ENCODE measurements at regions not wholly inside any gene's neighbourhood (a gene's known extent, or its start where the extent isn't known, plus 50 kb on each side); places are given as distances from the start of the nearest gene placed in this dataset.

DNA sequence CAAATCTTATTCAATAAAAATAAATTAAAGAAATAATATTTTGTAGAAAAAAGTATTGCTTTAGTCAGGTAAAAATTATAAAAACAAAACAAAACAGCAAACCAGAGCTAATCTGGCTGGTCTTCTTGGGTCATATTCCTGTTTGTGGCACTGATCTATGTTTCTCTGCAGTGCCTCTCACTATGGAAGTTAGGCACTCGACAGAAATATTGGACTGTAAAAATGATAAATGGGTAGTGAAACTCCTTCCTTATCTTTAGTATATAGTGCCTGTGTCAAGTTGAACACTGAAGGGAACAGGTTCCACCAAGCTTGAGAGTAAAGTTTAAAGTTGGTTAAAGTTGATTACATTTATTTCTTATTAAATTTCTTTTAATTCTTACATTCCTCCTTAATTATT is 1195.6 kb upstream of the GBE1 start:
- TF ChIP-seq, protein P1, sequence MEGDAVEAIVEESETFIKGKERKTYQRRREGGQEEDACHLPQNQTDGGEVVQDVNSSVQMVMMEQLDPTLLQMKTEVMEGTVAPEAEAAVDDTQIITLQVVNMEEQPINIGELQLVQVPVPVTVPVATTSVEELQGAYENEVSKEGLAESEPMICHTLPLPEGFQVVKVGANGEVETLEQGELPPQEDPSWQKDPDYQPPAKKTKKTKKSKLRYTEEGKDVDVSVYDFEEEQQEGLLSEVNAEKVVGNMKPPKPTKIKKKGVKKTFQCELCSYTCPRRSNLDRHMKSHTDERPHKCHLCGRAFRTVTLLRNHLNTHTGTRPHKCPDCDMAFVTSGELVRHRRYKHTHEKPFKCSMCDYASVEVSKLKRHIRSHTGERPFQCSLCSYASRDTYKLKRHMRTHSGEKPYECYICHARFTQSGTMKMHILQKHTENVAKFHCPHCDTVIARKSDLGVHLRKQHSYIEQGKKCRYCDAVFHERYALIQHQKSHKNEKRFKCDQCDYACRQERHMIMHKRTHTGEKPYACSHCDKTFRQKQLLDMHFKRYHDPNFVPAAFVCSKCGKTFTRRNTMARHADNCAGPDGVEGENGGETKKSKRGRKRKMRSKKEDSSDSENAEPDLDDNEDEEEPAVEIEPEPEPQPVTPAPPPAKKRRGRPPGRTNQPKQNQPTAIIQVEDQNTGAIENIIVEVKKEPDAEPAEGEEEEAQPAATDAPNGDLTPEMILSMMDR (IDR thresholded peaks at IDR 0.05; ENCODE audit: control insufficient read depth, extremely low read depth, insufficient read depth): no peak
- no peak overlapping the region for H3K4me3 ChIP-seq (ENCODE audit: low read depth, low read length)
- no peak for DNase-seq (ENCODE audit: low read depth)

DNA sequence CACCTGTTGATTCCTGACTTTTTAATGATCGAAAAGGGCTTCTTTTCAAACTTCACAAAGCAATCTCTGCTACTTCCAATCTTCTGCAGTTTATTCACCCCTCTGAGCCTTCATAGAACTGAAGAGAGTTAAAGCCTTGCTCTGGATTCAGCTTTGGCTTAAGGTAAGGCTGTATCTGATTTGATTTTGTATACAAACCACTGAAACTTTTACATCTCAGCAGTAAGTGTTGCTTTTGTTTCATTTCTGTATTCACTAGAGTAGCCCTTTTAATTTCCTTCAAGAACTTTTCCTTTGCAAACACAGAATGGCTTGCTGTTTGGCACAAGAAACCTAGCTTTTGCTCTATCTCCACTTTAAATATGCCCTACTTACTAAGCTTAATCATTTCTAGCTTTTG is 1193.0 kb upstream of the GBE1 start:
- TF ChIP-seq, protein P1 (IDR thresholded peaks at IDR 0.05; ENCODE audit: control insufficient read depth, extremely low read depth, insufficient read depth): no peak
- H3K4me3 ChIP-seq (ENCODE audit: low read depth, low read length): no peak overlapping the region
- no peak for DNase-seq (ENCODE audit: low read depth)

DNA sequence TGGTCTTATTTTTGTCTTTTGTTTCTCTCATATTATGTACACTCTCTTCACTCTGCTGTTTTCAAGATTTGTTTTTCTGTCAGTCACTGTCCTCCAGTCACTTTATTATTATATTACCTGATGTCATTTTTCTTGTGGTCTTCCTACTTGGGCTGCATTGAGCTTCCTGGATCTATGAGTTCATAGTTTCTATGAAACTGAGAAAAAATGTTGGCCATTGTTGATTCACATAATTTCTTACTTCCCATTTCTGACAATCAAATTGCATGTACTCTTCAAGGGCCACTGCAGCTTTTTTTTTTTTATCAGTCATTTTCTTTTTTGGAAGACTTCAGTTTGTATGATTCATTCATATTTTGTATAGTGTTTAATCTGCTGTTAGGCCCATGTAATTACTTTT is 1180.6 kb upstream of the GBE1 start:
- TF ChIP-seq, protein P1 (IDR thresholded peaks at IDR 0.05; ENCODE audit: control insufficient read depth, extremely low read depth, insufficient read depth): no peak
- no peak overlapping the region for H3K4me3 ChIP-seq (ENCODE audit: low read depth, low read length)
- DNase-seq (ENCODE audit: low read depth): no peak

DNA sequence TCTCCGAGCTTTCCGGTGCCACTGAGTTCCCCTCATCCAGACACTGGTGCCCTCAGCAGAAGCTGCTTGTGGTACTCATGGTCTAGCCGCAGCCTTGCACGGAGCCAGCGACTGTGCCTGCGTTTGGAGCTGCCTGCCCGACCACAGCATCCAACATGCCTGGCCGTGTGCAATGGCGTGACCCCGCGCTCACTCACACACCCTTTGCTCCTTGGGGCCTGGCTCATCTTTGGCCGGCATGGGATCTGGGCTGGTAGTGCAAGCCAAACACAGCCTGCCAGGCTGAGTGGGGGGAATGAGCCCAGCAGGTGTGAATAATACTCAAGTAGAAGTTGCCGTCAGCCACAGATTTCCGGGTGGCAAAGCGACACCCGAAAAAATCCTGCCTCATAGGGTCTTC is 1178.7 kb upstream of the GBE1 start:
- H3K4me3 ChIP-seq (ENCODE audit: low read depth, low read length): no peak overlapping the region
- DNase-seq (ENCODE audit: low read depth): no peak
- TF ChIP-seq, protein P1 (IDR thresholded peaks at IDR 0.05; ENCODE audit: control insufficient read depth, extremely low read depth, insufficient read depth): no peak

DNA sequence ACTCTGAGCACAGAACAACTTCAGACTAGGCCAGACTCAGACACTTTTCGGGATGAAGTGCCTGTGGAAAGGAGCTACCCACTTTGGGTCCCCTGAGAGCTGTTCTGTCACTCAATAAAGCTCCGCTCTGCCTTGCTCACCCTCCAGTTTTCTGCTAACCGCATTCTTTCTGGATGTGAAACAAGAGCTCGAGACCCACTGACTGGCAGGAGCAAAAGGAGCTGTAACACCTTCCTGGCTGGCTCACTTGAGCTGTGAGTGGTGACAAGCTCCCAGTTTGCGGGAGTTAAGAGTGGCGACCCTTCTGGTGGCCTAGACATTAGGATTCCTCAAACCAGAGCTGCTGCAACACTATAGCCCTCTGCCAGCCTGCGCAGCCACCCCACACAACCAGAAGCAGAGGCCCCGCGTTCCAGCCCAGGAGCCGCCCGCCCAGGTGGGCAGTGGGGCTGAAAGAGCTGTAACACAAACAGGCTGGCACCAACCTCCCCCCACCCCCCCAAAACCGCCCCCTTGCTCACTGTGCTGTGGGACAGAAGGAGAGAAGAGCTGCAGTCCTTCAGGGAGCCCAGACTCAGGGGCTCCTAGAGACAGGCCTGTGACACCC is 1178.1 kb upstream of the GBE1 start:
- no peak for DNase-seq (ENCODE audit: low read depth)
- no peak overlapping the region for H3K4me3 ChIP-seq (ENCODE audit: low read depth, low read length)
- TF ChIP-seq, protein P1 (IDR thresholded peaks at IDR 0.05; ENCODE audit: control insufficient read depth, extremely low read depth, insufficient read depth): no peak

DNA sequence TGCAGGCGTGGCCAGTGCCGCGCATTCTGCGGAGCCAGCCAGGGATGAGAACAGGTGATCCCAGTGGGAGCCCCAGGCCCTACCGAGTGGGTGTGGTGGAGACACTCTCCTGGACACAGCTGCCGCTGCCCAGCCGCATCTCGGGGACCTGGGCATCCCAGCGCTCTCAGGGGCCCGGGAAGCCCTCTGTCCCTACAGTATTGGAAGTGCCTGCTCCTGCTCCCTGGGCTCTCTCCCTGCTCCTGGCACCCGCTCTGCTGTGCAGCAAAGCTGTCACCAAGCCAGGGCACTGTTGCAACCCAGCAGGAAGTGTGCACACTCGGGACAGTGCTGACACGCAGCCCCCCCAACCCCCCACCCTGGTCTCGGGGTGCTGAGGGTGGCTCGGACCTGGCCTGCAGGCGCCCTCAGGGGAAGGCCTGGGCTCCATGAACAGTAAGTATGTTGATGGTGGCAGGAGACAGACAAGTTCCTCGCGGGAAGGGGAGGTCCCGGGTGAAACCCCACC is 1177.4 kb upstream of the GBE1 start:
- TF ChIP-seq, protein P1 (IDR thresholded peaks at IDR 0.05; ENCODE audit: control insufficient read depth, extremely low read depth, insufficient read depth): no peak
- no peak for DNase-seq (ENCODE audit: low read depth)
- H3K4me3 ChIP-seq (ENCODE audit: low read depth, low read length): no peak overlapping the region
